ENCODE measurements at regions not wholly inside any gene's neighbourhood (a gene's known extent, or its start where the extent isn't known, plus 50 kb on each side); places are given as distances from the start of the nearest gene placed in this dataset.

DNA sequence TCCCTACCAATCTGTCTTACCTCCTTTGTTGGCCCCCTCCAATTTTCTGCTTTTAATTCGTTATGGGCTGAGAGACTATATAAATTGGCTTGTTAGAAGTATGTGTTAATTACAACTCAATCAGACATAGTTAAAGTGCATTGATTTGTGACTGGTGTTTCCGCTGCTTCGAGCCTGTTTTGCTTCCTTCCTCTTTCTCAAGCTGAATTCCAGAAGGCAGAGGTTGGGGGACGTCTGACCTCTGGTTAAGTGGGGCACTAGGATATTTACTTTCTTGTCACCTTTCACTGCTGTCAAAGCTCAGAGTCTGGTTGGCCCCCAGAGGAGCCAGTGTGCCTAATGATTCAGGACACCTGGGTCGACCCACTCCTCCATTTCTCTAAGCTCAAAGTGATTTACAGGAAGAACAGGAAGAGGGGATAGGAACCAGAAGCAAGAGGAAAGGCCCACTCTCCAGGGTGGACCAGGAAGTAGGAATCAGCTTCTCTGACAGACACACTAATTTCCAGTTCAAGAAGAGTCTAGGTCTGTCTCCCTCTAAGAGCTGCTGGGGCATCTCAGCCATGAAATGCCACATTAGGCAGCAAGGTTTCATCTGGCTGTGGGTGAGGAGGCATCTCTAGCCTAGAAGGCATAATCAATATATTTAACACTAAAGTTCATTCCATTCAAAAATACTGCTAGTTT, 397.2 kb upstream of the NPVF start:
- H3K9me3 ChIP-seq (ENCODE audit: low read length): no peaks in the 10 kb centered on the region
- H3K79me2 ChIP-seq (ENCODE audit: low read length): no peaks in the 10 kb centered on the region
- H3K4me1 ChIP-seq (ENCODE audit: low read length): peaks cover 6% of the 10 kb centered on the region
- H3K27me3 ChIP-seq (ENCODE audit: low read length): no peaks in the 10 kb centered on the region
- no peaks in the 10 kb centered on the region for H3K9me2 ChIP-seq (replicated peaks; ENCODE audit: insufficient read depth, low read length)
- no peak overlapping the region for H3K4me3 ChIP-seq (ENCODE audit: low read length)
- no peak overlapping the region for H3K4me2 ChIP-seq (ENCODE audit: low read depth, low read length, poor library complexity, severe bottlenecking)
- DNase-seq: no peak
- no peaks in the 10 kb centered on the region for H4K20me1 ChIP-seq (ENCODE audit: insufficient read depth, low read depth, low read length)
- no peak overlapping the region for H3K27ac ChIP-seq (ENCODE audit: low read length)
- H2AFZ ChIP-seq (ENCODE audit: low read length): no peak overlapping the region
- H3K36me3 ChIP-seq (ENCODE audit: insufficient read depth, low read length): no peaks in the 10 kb centered on the region
- H3K9ac ChIP-seq (ENCODE audit: low read length): no peak overlapping the region

GRCh38 chr7:25626451-25627131, 398.3 kb upstream of the NPVF start:
- H3K4me3 ChIP-seq (ENCODE audit: low read length): no peak overlapping the region
- no peak overlapping the region for H3K9ac ChIP-seq (ENCODE audit: low read length)
- no peaks in the 10 kb centered on the region for H3K4me1 ChIP-seq (ENCODE audit: low read length)
- H3K36me3 ChIP-seq (ENCODE audit: insufficient read depth, low read length): no peaks in the 10 kb centered on the region
- DNase-seq: no peak
- no peak overlapping the region for H3K4me2 ChIP-seq (ENCODE audit: low read depth, low read length, poor library complexity, severe bottlenecking)
- H3K27ac ChIP-seq (ENCODE audit: low read length): no peak overlapping the region
- H3K9me3 ChIP-seq (ENCODE audit: low read length): no peaks in the 10 kb centered on the region
- H3K27me3 ChIP-seq (ENCODE audit: low read length): no peaks in the 10 kb centered on the region
- H3K79me2 ChIP-seq (ENCODE audit: low read length): no peaks in the 10 kb centered on the region
- H4K20me1 ChIP-seq (ENCODE audit: insufficient read depth, low read depth, low read length): no peaks in the 10 kb centered on the region
- no peak overlapping the region for H2AFZ ChIP-seq (ENCODE audit: low read length)
- H3K9me2 ChIP-seq (replicated peaks; ENCODE audit: insufficient read depth, low read length): no peaks in the 10 kb centered on the region

GRCh38 chr7:25628446-25628845, 400.2 kb upstream of the NPVF start:
- Histone ChIP-seq H3K79me2 (ENCODE audit: low read length) (no peaks in the 10 kb centered on the region), H3K4me3 (ENCODE audit: low read length) (no peak overlapping the region), H3K9me3 (ENCODE audit: low read length) (no peaks in the 10 kb centered on the region), H2AFZ (ENCODE audit: low read length) (no peak overlapping the region), H3K4me2 (ENCODE audit: low read depth, low read length, poor library complexity, severe bottlenecking) (no peak overlapping the region), H3K27me3 (ENCODE audit: low read length) (no peaks in the 10 kb centered on the region), H3K9me2 (replicated peaks; ENCODE audit: insufficient read depth, low read length) (no peaks in the 10 kb centered on the region), H3K9ac (ENCODE audit: low read length) (no peak overlapping the region), H4K20me1 (ENCODE audit: insufficient read depth, low read depth, low read length) (no peaks in the 10 kb centered on the region), H3K36me3 (ENCODE audit: insufficient read depth, low read length) (no peaks in the 10 kb centered on the region), H3K4me1 (ENCODE audit: low read length) (no peaks in the 10 kb centered on the region), H3K27ac (ENCODE audit: low read length) (no peak overlapping the region)
- DNase-seq: no peak

GRCh38 chr7:25632616-25633015, 404.3 kb upstream of the NPVF start:
- Histone ChIP-seq H3K4me3 (ENCODE audit: low read length) (no peak overlapping the region), H3K36me3 (ENCODE audit: insufficient read depth, low read length) (no peaks in the 10 kb centered on the region), H3K4me1 (ENCODE audit: low read length) (no peaks in the 10 kb centered on the region), H3K4me2 (ENCODE audit: low read depth, low read length, poor library complexity, severe bottlenecking) (no peak overlapping the region), H3K9me2 (replicated peaks; ENCODE audit: insufficient read depth, low read length) (no peaks in the 10 kb centered on the region), H2AFZ (ENCODE audit: low read length) (no peak overlapping the region), H3K27ac (ENCODE audit: low read length) (no peak overlapping the region), H4K20me1 (ENCODE audit: insufficient read depth, low read depth, low read length) (no peaks in the 10 kb centered on the region), H3K9me3 (ENCODE audit: low read length) (no peaks in the 10 kb centered on the region), H3K9ac (ENCODE audit: low read length) (no peak overlapping the region), H3K79me2 (ENCODE audit: low read length) (no peaks in the 10 kb centered on the region), H3K27me3 (ENCODE audit: low read length) (no peaks in the 10 kb centered on the region)
- no peak for DNase-seq

- Histone ChIP-seq H3K4me3 (ENCODE audit: low read length) (no peak overlapping the region), H4K20me1 (ENCODE audit: insufficient read depth, low read depth, low read length) (no peaks in the 10 kb centered on the region), H3K9me2 (replicated peaks; ENCODE audit: insufficient read depth, low read length) (no peaks in the 10 kb centered on the region), H3K36me3 (ENCODE audit: insufficient read depth, low read length) (no peaks in the 10 kb centered on the region), H3K4me1 (ENCODE audit: low read length) (no peaks in the 10 kb centered on the region), H3K9ac (ENCODE audit: low read length) (no peak overlapping the region), H3K27ac (ENCODE audit: low read length) (no peak overlapping the region), H2AFZ (ENCODE audit: low read length) (no peak overlapping the region), H3K27me3 (ENCODE audit: low read length) (no peaks in the 10 kb centered on the region), H3K9me3 (ENCODE audit: low read length) (no peaks in the 10 kb centered on the region), H3K79me2 (ENCODE audit: low read length) (no peaks in the 10 kb centered on the region), H3K4me2 (ENCODE audit: low read depth, low read length, poor library complexity, severe bottlenecking) (no peak overlapping the region)
- DNase-seq: no peak
Measured at GRCh38 chr7:25633426-25634036, 405.2 kb upstream of the NPVF start.

- H3K9me3 ChIP-seq (ENCODE audit: low read length): no peaks in the 10 kb centered on the region
- H3K27me3 ChIP-seq (ENCODE audit: low read length): no peaks in the 10 kb centered on the region
- H3K9ac ChIP-seq (ENCODE audit: low read length): no peak overlapping the region
- H3K36me3 ChIP-seq (ENCODE audit: insufficient read depth, low read length): no peaks in the 10 kb centered on the region
- no peaks in the 10 kb centered on the region for H3K4me1 ChIP-seq (ENCODE audit: low read length)
- no peaks in the 10 kb centered on the region for H3K9me2 ChIP-seq (replicated peaks; ENCODE audit: insufficient read depth, low read length)
- no peak overlapping the region for H3K4me2 ChIP-seq (ENCODE audit: low read depth, low read length, poor library complexity, severe bottlenecking)
- no peaks in the 10 kb centered on the region for H4K20me1 ChIP-seq (ENCODE audit: insufficient read depth, low read depth, low read length)
- H3K4me3 ChIP-seq (ENCODE audit: low read length): no peak overlapping the region
- no peaks in the 10 kb centered on the region for H3K79me2 ChIP-seq (ENCODE audit: low read length)
- DNase-seq: no peak
- H2AFZ ChIP-seq (ENCODE audit: low read length): no peak overlapping the region
- H3K27ac ChIP-seq (ENCODE audit: low read length): no peak overlapping the region
Measured at GRCh38 chr7:25636168-25636567, 407.9 kb upstream of the NPVF start.

- Histone ChIP-seq H3K4me1 (ENCODE audit: low read length) (no peaks in the 10 kb centered on the region), H3K4me2 (ENCODE audit: low read depth, low read length, poor library complexity, severe bottlenecking) (no peak overlapping the region), H4K20me1 (ENCODE audit: insufficient read depth, low read depth, low read length) (no peaks in the 10 kb centered on the region), H3K27ac (ENCODE audit: low read length) (no peak overlapping the region), H3K27me3 (ENCODE audit: low read length) (no peaks in the 10 kb centered on the region), H3K79me2 (ENCODE audit: low read length) (no peaks in the 10 kb centered on the region), H2AFZ (ENCODE audit: low read length) (no peak overlapping the region), H3K9ac (ENCODE audit: low read length) (no peak overlapping the region), H3K36me3 (ENCODE audit: insufficient read depth, low read length) (no peaks in the 10 kb centered on the region), H3K9me3 (ENCODE audit: low read length) (no peaks in the 10 kb centered on the region), H3K4me3 (ENCODE audit: low read length) (no peak overlapping the region), H3K9me2 (replicated peaks; ENCODE audit: insufficient read depth, low read length) (no peaks in the 10 kb centered on the region)
- DNase-seq: no peak
Measured at GRCh38 chr7:25636871-25637283, 408.6 kb upstream of the NPVF start.

GRCh38 chr7:25638068-25638467, 409.8 kb upstream of the NPVF start:
- H3K9ac ChIP-seq (ENCODE audit: low read length): no peak overlapping the region
- DNase-seq: no peak
- no peak overlapping the region for H2AFZ ChIP-seq (ENCODE audit: low read length)
- no peaks in the 10 kb centered on the region for H3K36me3 ChIP-seq (ENCODE audit: insufficient read depth, low read length)
- H3K4me2 ChIP-seq (ENCODE audit: low read depth, low read length, poor library complexity, severe bottlenecking): no peak overlapping the region
- no peaks in the 10 kb centered on the region for H3K79me2 ChIP-seq (ENCODE audit: low read length)
- no peaks in the 10 kb centered on the region for H3K27me3 ChIP-seq (ENCODE audit: low read length)
- H3K4me3 ChIP-seq (ENCODE audit: low read length): no peak overlapping the region
- no peaks in the 10 kb centered on the region for H4K20me1 ChIP-seq (ENCODE audit: insufficient read depth, low read depth, low read length)
- no peaks in the 10 kb centered on the region for H3K9me3 ChIP-seq (ENCODE audit: low read length)
- H3K4me1 ChIP-seq (ENCODE audit: low read length): no peaks in the 10 kb centered on the region
- H3K27ac ChIP-seq (ENCODE audit: low read length): no peak overlapping the region
- no peaks in the 10 kb centered on the region for H3K9me2 ChIP-seq (replicated peaks; ENCODE audit: insufficient read depth, low read length)
